GM12878 (cell line): ENCODE measurements at regions not wholly inside any gene's neighbourhood (a gene's known extent, or its start where the extent isn't known, plus 50 kb on each side); places are given as distances from the start of the nearest gene placed in this dataset.

Experiments
- CREB1 ChIP-seq: IDR thresholded peaks from 2 replicates; pipeline ENCODE4 v1.6.1; 2012; ENCODE audit warnings: low read depth, mild to moderate bottlenecking, inconsistent platforms
- CTCF ChIP-seq, 3 experiments: IDR thresholded peaks in 2 of 3; conservative IDR thresholded peaks in 1 of 3; 2 replicates each; pipeline ENCODE4 v1.5.1; 2011; ENCODE audit warnings: low read depth in 3 of 3, low read length in 3 of 3, mild to moderate bottlenecking in 3 of 3, control low read depth in 2 of 3, moderate library complexity in 2 of 3, inconsistent platforms in 1 of 3, mixed read lengths in 1 of 3; ENCODE audit not compliant: control insufficient read depth in 2 of 3, insufficient read depth in 1 of 3; ENCODE audit errors: extremely low read depth in 1 of 3
- E2F4 ChIP-seq: IDR thresholded peaks from 2 replicates; pipeline ENCODE4 v1.6.1; 2012; ENCODE audit warnings: low read depth, low read length, improper control_type of control experiment
- GABPA ChIP-seq: IDR thresholded peaks from 2 replicates; pipeline ENCODE4 v1.6.1; 2014; ENCODE audit warnings: antibody characterized with exemption, low read depth, mild to moderate bottlenecking, inconsistent platforms
- JUND ChIP-seq: IDR thresholded peaks from 2 replicates; pipeline ENCODE4 v1.6.1; 2012; ENCODE audit warnings: low read depth, mild to moderate bottlenecking, low read length, improper control_type of control experiment, moderate library complexity
- KDM1A ChIP-seq: fragments of 200-600 bp; sonication (generic); IDR thresholded peaks from 2 replicates; pipeline ENCODE4 v1.6.1; 2016; ENCODE audit warnings: borderline replicate concordance
- NR2C1 ChIP-seq: fragments of 450-650 bp; IDR thresholded peaks from 2 replicates; pipeline ENCODE4 v1.6.1; 2017; ENCODE audit warnings: antibody characterized with exemption, mild to moderate bottlenecking, moderate library complexity
- POLR2A ChIP-seq: IDR thresholded peaks from 2 replicates; pipeline ENCODE4 v1.6.1; 2011; ENCODE audit warnings: low read depth, mild to moderate bottlenecking, low read length

GRCh38 chr18:10261344-10262276, 192.8 kb upstream of the APCDD1 start:
- no peak for TF ChIP-seq CTCF (IDR thresholded peaks at IDR 0.05 in 2 of 3, conservative IDR thresholded peaks at IDR 0.05 in 1 of 3; ENCODE audit: control insufficient read depth in 2 of 3, extremely low read depth in 1 of 3, insufficient read depth in 1 of 3, low read depth in 3 of 3, low read length in 3 of 3)
- TF ChIP-seq JUND, result no peak
- TF ChIP-seq KDM1A, result no peak
- TF ChIP-seq E2F4, result no peak
- no peak for TF ChIP-seq POLR2A
- no peak for TF ChIP-seq GABPA
- no peak for TF ChIP-seq NR2C1
- TF ChIP-seq CREB1, result no peak
